AG10803 (cell line): ENCODE measurements at regions not wholly inside any gene's neighbourhood (a gene's known extent, or its start where the extent isn't known, plus 50 kb on each side); places are given as distances from the start of the nearest gene placed in this dataset.
"Not testable (repeated sequence)": the region's sequence is repeated elsewhere in the genome, so short reads cannot be mapped to it uniquely, and the experiment has no call there.

ENCODE experiments used
- DNase-seq: peaks from one replicate; pipeline ENCODE4 v3.0.0; 2010; ENCODE audit warnings: low read depth
- H3K4me3 ChIP-seq: 2 replicates; pipeline ENCODE4 v1.5.1; 2011; ENCODE audit warnings: mild to moderate bottlenecking, low read length, control low read depth
- TF ChIP-seq, protein P1 (sequence below): conservative IDR thresholded peaks from 2 replicates; pipeline ENCODE4 v1.5.1; 2011; ENCODE audit warnings: mild to moderate bottlenecking, low read length, control low read depth, inconsistent platforms

DNA sequence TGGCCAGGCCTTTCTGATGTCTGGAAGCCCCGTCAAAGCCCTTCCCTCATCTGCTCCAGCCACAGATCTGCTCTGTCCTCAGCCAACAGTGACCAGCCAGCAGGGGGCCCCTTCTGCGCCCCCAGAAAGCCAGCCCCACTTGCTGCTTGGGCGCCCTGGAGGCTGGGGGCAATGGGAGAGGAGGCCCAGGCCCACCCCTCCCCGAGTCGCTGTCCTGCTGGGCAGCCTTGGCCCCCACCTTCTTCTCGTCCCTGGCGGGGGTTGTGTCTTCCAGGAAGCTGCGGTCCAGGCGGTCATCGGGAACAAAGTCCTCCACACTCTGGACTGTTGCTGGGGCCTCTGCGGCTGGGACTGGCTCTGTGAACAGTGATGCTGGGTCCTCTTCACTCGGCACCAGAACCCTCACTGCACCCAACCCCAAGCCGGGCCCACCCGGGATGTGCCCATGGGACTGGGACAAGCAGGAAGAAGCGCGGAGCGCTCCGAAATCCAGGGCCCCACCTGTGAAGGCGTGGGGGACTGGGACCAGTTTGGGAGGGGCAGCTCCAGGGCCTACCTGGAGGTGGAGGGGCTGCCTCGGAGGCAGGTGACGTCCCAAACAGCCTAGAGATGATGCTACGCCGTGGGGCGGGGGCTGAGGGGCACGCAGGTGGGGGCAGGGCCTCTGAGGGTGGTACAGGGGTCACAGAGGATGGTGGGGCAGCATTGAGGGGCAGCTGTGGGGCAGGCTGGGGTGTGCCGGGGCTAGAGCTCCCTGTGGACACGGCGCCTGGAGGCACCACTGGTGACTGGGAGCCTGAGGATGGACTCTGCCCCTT is 257.6 kb downstream of the ANKRD30B start:
- TF ChIP-seq, protein P1, sequence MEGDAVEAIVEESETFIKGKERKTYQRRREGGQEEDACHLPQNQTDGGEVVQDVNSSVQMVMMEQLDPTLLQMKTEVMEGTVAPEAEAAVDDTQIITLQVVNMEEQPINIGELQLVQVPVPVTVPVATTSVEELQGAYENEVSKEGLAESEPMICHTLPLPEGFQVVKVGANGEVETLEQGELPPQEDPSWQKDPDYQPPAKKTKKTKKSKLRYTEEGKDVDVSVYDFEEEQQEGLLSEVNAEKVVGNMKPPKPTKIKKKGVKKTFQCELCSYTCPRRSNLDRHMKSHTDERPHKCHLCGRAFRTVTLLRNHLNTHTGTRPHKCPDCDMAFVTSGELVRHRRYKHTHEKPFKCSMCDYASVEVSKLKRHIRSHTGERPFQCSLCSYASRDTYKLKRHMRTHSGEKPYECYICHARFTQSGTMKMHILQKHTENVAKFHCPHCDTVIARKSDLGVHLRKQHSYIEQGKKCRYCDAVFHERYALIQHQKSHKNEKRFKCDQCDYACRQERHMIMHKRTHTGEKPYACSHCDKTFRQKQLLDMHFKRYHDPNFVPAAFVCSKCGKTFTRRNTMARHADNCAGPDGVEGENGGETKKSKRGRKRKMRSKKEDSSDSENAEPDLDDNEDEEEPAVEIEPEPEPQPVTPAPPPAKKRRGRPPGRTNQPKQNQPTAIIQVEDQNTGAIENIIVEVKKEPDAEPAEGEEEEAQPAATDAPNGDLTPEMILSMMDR, result no peak
- DNase-seq, result no peak
- H3K4me3 ChIP-seq, result no peak overlapping the region

DNA sequence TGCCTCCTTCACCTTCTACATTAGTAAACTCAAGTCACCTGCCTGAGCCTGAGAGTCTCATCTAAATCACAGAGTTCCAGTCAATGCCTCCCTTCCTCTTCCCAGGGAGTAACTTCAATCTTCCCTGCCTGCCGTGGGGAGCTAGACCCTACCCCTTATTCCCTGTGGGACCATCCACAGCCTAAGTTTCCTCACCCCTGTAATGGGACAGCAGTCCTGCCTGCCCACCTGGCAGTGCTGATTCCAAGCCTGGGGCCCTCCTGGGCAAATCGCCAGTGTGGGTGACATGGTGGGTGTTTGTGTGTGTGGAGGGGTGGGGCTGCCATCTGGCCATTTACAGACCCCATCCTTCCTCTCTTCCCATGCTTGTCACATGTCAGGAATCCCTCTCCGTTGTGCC is 258.6 kb downstream of the ANKRD30B start:
- H3K4me3 ChIP-seq, DNase-seq: not testable (repeated sequence)

DNA sequence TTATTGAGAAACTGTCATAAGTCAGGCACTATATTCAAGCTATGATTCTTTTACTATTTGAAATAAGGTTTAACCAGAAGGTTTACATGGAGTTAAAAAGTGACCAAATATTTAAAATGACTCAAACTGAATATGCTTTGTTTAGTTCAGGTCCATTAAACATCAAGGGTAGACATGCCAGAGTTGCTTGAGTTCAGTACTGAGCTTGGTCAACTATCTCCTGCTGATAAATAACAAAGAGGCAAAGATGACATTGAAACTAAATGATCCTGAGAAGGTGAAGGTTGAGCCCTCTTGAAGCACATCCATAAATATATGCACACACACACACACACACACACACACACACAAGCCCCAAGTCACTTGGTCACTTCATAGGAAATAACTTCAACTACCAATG is 278.1 kb downstream of the ANKRD30B start:
- H3K4me3 ChIP-seq, DNase-seq: not testable (repeated sequence)

DNA sequence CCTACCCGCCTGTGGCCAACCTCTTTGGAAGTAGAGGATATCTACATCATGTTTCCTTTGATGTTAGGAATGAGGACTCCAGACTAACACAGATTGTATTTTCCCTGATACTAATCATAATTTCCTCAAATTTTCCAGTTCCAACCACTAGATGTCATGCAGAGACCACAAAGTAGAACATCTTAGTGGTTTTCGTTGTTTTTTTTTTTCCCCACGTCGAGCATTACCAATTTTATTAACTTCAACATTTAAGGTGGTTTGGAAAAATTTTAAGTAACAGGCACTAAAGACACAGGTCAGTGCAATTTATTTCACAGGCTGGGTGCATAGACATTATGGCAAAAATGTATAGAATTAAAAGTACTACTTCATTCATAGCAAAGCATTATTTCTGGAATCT is 280.1 kb downstream of the ANKRD30B start:
- H3K4me3 ChIP-seq, result not testable (repeated sequence)
- peak; percentile 0 for DNase-seq

DNA sequence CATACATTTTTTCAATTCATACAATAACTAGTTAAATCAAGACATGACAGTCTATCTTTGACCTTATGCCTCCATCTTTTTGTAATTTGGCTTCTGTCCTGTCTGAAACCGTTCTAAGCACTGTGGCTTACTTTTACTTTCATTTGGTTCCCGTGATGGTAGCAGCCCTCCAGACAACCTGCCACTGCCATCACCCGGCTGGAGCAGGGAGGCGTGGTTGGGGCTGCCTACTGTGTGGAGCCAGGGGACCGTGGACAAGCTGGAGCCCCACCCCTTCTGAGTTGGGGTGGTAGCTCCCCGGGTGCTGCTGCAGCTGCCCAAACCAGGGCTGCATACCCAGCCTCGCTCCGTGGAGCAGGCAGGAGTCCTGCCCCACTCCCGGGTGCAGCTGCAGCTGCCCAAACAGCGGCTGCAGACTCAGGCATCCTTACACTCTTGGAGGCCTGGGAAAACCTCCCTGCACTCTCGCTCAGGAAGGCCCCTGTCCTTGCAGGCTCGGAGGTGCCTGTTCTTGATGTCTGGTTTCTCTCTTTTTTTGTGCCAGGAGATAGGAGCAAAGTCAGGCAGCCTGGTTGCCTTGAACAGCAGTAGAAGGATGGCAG is 312.4 kb downstream of the ANKRD30B start:
- H3K4me3 ChIP-seq, DNase-seq: not testable (repeated sequence)

DNA sequence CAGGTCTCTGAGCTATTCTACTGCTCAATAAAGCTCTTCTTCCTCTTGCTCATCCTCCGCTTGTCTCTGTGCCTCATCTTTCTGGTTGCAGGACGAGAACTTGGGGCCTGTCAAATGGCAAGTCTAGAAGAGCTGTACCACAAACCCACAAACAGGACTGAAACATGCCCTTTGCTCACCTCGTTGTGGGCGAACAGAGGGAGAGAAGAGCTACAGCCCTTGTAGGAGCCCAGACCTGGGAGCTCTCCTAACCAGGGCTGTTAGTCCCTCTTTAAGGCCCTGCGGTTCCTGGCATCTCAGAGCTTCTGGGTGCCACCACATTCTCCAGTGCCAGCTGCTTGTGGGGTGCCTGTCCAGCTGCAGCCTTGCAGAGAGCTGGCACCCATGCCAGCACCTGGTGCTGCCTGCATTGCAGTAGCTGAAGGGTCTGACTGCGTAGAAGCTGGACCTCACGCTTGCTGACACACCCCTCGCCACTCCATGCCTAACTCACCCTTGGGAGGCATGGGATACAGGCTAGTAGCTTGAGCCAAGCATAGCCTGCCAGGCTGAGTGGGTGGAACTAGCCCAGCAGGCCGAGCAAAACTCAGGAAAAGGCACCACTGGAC is 313.4 kb downstream of the ANKRD30B start:
- DNase-seq, result not testable (repeated sequence)

DNA sequence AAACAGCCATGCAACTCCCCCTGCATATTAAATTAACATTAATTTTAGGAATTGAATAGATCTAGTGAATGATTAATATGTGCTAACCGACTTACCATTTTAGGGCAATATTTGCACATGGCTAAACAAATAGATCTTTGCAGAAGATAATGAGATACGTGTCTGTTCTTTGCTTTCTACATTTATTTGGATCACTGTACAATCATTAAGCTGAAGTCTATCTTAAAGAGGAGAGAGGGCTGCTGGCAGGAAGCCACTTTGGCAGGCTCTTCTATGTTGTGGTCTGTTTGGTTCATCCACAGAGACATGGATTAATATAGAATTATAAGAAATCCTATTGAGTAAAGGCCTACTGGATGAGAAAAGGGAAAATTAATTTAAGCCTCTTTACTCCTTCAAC is 318.5 kb downstream of the ANKRD30B start:
- H3K4me3 ChIP-seq, DNase-seq: not testable (repeated sequence)

More for the DNA sequence above, 313.4 kb downstream of the ANKRD30B start:
- not testable (repeated sequence) for H3K4me3 ChIP-seq

DNA sequence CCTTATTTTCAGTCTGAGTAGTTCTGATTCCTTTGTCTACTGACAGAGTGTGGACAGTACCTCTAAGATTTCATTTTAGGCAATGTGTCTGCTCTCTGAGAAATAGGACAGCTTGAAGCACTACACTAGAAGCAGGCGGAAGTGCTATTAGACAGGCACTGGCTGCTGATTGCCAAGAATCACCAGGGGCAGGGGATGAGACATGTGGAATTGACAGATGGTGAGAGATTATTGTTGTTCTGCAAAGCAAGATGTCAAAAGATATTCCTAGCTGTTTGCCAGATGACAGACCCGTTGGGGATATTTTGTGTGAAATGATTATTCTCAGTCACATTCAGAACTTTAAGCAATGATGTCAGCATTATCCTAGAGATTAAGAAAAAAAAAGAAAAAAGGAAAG is 323.3 kb downstream of the ANKRD30B start:
- not testable (repeated sequence) for DNase-seq

More for the DNA sequence above, 323.3 kb downstream of the ANKRD30B start:
- not testable (repeated sequence) for H3K4me3 ChIP-seq
